HepG2 (cell line): ENCODE measurements at regions not wholly inside any gene's neighbourhood (a gene's known extent, or its start where the extent isn't known, plus 50 kb on each side); places are given as distances from the start of the nearest gene placed in this dataset.

Experiments
- CTCF ChIP-seq: sonication (generic); formaldehyde crosslinking; IDR thresholded peaks from 2 replicates; pipeline ENCODE4 v1.5.0; 2020; ENCODE audit warnings: mild to moderate bottlenecking, missing genetic modification reagents, moderate library complexity
- ZNF24 ChIP-seq: fragments of 450-650 bp; IDR thresholded peaks from 2 replicates; pipeline ENCODE4 v1.6.1; 2017; ENCODE audit warnings: antibody characterized with exemption, mild to moderate bottlenecking

- no peak for TF ChIP-seq ZNF24
- TF ChIP-seq CTCF (CRISPR knock-in tag): no peak
Observed at GRCh38 chr4:33091961-33092360, 2371.8 kb downstream of the PCDH7 start.
